ENCODE measurements at regions not wholly inside any gene's neighbourhood (a gene's known extent, or its start where the extent isn't known, plus 50 kb on each side); places are given as distances from the start of the nearest gene placed in this dataset.

DNA sequence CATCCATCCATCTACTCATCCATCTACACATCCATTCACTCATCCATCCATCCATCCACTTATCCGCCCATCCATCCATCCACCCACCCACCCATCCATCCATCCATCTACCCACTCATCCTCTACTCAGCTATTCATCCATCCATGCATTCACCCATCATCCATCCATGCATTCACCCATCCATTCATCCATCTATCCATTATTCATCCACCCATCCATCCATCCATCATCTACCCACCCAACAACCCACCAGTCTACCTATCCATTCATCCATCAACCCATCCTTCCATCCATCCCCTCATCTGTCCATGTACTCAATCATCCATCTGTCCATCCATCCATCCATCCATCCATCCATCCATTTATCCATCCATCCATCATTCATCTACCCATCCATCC, 972.7 kb downstream of the BRD1 start:
- DNase-seq = no peak

GRCh38 chr22:48853627-48854240, 973.9 kb downstream of the BRD1 start:
- DNase-seq = no peak

DNA sequence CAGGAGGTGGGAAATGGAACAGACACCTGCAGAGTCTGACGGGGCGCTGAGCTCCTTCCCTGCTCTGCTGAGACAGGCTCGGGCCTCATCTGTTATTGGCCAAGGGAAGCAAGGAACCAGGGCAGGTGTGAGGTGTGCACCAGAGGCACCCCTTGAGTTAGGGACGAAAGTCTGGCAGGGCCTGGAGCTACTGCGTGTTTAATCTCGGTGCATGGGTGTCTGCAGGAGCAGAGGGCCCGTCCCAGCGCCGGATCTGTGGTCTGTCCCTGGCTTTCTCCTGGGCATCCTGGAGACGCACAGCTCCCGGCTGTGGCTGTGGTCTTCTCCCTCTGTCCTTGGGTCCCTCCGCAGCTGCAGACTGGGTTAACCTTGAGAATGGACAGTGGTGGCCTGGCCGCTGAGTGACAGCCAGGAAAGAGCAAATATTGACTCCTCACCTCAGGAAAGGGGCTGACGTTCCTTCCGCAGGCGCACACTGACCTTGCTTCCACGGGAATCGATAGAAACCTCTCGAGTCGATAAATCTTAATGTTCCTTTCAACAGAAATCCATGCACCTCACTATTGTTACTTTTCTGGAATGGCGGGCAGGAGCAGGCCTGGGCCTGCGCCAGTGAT, 975.6 kb downstream of the BRD1 start:
- no peak for DNase-seq

DNA sequence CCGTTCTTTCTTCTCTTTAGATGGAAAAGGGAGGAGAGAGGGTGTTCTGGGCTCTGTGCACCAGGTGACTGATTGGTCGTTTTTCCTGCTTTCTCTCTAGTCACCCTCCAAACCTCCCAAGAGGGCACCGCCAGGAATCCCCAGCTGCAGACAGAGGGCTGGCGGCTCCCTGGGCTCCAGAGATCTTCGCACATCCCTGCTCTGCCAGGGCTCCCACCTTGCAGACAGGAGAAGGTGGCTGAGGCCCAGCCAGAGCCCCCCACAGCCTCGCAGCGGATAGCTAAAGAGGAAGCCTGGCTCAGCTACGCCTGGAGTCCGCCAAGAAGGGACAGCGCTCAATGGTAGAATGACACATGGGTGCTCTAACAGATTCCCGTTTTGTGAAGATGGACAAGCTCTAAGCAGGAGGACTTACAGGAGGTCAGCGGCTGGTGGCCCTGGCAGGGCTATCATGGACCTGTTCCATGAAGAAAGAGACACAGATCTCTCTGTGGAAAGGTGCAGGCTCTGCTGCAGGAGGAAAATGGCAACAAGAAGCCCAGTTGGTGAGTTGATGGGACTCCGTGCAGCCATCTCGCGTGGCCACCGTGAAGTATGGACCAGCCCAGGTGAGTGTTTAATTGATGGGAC, 976.9 kb downstream of the BRD1 start:
- no peak for DNase-seq

GRCh38 chr22:48849963-48850657, 977.6 kb downstream of the BRD1 start:
- DNase-seq = no peak

GRCh38 chr22:48849219-48849912, 978.3 kb downstream of the BRD1 start:
- DNase-seq = no peak

DNA sequence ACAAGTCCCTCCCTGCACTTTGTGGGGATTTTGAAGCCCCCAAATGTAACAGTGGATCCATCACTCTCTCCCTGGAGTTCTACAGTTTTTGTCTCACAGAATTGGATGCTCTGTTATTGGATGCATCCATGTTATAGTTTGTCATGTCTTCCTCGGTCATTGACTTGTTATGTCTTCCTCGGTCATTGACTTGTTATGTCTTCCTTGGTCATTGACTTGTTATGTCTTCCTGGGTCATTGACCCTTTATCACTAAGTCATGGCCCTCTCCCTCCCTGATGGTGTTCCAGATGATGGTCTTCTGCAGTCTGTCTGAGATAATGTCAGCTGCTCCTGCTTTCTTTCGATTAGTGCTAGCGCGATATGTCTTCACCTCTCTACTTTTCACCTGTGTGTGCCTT, 981.5 kb downstream of the BRD1 start:
- no peak for DNase-seq

GRCh38 chr22:48845356-48845936, 982.2 kb downstream of the BRD1 start:
- no peak for DNase-seq

DNA sequence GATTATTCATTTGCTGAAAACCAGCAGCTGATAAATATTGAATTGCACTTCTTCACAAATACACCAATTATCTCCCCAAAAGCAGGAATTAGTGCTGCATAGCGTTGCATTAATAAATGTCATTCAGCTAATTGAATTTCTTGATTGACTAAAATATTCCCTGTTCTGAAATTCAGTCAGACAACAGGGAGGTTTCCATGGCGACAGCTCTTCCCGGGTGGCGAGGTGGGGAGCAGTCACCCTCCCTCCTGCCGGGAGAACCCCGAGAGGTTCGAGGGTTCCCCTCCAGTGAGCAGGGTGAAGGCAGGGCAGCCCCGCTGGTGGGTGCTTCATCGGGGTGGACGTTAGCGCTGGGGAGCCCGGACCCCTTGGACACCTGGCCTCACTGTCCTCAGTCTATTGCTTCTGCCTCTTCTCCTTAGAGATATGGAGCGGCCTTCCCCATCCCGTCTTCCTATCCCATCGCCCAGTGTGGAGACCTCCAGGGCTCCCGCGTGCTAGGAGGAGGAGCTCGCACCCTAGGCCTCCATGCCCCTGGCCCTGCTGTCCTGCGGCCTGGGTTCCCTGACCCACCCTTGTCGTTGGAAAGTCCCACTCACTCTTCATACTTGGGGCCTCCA, 983.5 kb downstream of the BRD1 start:
- no peak for DNase-seq

DNA sequence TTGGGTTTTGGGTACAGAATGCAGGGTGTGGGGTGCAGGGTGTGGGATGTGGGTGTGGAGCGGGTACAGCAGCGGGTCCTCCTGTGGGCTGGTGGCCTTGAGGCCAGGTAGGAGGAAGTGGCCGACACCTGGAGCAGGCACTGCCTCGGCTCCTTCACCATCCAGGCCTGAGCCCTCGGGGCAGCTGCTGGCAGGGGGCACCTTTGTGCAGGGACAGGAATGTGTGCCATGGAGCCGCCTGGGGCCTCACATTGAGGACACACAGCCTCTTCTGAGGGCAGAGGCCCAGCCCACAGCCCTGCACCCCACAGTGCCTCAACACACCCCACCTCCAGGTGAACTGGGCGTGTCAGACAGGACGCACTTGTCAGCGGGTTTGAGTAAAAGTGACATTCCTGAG, 984.0 kb downstream of the BRD1 start:
- no peak for DNase-seq

DNA sequence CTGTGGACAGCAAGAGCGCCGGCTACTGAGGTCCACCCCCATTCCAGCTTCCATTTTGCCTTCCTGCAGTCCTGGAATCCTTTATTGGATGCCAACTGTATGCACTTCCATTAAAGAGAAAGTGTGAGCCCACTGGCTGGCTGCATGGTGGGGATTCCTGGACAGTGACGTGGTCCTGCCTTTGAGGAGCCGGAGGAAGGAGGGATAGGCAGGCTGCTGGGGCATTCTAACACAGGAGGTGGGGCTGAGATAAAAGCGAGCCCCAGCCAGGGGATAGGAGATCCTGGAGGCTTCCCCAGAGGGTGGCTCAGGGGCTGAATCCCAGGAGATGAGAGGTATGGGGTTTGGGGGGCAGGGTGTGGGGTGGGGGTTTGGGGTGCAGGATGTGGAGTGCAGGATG, 984.7 kb downstream of the BRD1 start:
- no peak for DNase-seq

DNA sequence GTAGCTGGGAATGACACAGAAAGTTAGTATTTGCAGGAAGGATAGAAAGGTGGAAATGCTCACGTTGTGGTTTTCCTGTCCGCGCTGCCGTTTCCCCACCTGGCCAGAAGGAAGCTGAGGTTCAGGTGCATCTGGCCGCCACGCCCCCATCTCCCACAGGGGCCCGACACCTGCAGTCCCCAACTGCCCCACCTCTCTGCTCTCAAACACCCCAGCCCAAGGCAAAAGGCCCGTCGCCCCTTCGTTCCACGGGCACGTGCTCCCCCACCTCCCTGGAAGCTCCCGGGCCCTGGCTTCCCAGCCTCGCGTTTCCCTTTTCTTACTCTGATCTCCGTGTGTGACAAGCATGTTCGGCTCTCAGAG, 985.1 kb downstream of the BRD1 start:
- no peak for DNase-seq

DNA sequence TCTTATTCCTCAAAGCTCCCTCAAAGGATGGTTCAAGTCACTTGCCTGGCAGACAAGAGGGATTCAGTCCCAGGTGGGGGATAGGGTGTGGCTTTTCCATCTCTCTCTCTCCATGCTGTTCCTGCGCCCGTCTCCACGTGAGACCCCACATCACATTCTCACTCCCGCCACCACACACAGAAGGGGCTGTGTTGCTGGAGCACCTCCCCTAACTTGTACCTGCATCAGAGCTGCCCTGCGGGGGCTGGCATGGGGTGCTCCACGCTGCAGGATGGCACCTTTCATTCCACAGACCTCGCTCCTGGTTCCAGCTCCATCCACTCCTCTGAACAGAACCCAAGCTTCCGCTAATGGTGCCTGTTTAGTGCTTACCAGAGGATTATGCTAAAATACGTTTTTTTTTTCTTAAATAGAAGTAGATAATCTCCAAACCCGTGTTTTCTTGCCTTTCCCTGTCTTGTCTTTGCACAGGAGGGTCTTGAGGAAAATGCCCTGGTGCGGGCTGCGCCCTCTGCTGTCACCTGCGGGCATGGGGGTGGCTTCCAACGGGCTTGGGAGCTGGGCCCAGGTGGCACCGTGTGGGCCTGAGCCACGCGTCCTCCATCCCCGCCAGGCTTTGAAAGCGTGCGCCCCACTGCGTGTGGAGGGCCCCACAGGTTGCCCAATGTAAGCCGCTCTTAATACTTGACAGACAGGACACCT, 985.6 kb downstream of the BRD1 start:
- no peak for DNase-seq

DNA sequence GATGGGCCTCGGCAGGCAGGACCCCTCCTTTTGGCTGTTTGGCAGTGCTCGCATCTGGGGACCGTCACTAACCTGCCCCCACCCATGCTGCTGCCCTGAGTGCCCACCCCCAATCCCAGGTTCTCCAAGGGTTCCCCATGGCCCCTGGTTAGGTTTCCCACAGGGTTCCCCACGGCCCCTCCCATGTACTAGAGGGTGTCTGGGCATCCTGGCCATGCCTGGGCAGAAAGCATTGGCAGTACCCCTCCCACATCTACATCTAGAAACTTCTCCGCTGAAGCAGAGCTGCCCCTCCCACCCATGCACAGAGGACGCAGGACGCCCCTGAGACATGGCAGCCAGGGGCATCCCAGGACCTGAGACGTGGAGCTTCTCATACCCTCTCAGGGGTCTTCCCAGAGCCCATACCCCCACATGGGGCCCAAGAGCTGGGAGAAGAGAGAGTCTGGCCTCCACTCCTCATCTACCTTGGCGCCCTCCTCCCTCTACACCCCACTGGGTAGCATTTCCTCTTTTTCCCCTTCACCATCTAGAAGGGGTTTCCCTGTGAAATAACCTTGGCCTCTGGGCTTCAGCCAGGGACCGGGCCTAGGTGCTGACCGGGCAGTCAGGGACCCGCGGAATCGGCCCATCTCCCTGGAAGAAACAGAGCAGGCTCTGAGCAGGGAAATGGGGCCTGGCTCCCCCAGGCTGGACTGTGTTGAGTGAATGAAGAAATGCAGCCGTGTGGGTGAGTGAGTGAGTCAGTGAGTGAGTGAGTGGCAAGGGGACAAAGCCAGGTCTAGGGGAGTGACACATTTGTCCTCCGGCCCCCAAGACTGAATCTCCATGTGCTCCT, 987.3 kb downstream of the BRD1 start:
- no peak for DNase-seq

DNA sequence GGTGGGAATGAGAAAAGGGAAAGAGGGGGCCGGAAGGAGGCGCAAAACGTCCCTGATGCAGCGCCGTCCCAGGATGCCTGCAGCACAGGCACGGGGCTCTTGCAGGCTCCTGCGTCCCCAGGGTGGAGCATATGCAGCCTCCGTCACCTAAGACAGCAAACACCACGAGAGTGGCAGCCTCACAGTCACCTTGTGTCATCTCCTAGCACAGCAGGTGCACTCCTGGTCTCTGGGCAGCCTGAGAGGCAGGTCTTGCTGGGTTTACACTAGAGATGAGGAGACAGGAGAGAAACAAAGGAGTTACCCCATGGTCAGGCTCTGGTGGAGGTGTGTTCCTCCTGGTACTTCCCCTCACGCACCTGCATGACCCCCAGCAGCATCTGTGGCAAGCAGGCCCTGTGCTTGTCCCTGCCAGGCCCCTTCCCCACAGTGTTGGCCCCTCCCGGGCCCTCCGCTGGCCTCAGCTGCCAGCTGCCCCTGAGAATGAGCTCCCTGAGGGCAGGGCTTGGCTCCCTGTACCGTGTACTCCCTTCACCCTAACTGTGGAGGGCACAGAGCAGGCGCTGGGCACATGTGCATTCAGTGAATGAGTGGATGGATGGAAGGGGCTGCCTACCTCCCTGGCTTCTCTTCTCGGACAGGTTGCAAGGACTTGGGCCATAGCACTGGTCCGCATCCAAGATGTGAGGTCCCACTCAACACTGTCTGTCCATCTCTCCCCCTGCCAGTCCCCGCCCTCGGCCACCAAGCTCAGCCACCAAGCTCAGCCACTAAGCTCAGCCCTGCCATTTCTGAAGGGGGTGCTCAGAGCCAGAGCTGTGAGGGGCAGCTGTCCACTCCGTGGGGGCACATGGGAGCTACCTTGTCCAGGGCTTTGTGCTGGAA, 988.6 kb downstream of the BRD1 start:
- no peak for DNase-seq

DNA sequence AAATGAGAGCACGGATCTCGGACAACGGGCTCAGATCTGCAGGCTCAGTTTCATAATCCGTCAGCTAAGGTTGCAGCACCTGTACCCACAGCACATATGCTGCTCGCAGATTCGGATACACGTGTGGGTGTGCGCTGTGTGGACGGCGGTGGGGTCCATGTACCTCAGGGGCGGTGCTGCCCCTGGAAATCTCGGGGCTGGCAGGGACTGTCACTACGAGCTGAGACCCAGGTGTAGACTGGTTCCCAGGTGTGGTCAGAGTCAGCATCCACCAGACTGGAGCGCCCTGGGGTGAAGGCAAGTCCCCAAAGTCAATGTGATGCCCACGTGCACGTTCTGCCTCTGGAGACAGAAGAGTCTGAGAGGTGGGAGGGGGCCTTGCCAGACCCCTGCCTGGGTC, 989.3 kb downstream of the BRD1 start:
- no peak for DNase-seq

DNA sequence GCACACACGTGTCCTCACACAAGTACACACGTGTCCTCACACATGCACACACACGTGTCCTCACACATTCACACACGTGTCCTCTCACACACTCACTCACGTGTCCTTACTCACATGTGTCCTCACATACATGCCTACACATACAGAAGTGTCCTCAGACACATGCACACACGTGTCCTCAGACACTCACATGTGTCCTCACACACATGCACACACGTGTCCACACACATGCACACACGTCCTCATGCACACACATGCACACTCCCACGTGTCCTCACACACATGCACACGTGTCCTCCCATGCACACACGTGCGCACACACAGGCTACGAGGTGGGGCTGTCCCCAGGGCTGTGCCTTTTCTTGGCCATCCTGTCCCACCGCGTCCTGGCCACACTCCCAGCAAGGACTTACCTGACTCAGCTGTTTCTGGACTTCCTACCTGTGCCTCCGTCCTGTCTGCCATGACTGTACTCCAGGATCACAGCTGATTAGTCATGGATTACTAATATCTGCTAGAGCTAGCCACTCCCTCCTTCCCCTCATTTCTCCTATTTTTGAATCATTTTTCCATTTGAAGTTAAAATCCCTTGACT, 990.2 kb downstream of the BRD1 start:
- DNase-seq = no peak

DNA sequence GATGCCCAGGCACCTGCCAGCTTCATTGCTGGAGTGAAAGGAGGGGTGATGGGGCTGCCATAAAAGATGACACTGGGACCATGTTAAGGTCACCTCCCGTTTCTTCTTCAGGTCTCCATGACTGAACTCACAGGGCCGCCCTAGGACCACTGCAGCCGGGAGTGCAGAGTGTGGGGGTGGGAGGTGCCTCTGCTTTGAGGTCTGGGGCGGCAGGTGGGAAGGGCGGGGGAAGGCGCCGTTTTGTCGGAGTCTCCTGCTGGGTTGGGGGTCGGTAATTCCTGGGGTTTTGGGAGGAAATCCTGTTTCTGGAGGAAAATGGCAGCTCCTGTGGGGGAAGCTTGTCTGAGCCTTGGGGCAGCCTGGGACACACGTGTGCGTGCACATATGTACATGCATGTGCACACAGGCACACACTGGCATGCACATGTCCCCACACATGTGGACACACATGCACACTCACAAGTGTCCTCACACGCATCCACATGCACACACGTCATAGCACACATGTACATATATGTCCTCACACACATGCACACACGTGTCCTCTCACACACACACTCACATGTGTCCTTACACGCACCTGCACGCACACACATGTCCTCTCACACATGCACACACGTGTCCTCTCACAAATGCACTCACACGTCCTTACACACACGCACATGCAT, 990.9 kb downstream of the BRD1 start:
- DNase-seq = no peak

Data from femur (tissue), 1 donor.